ENCODE measurements at regions not wholly inside any gene's neighbourhood (a gene's known extent, or its start where the extent isn't known, plus 50 kb on each side); places are given as distances from the start of the nearest gene placed in this dataset.
"Not testable (repeated sequence)": the region's sequence is repeated elsewhere in the genome, so short reads cannot be mapped to it uniquely, and the experiment has no call there.

DNA sequence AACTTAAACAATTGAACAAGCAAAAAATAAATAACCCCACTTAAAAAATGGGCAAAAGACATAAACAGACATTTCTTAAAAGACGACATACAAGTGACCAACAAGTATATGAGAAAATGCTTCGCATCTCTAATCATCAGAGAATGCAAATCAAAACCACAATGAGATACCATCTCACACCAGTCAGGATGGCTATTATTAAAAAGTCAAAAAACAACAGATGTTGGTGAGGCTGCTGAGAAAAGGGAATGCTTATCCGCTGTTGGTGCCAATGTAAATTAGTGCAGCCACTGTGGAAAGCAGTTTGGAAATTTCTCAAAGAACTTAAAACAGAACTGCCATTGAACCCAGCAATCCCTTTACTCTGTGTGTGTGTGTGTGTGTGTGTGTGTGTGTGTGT, 122.2 kb upstream of the TGFBR2 start:
- TF ChIP-seq, protein P1, sequence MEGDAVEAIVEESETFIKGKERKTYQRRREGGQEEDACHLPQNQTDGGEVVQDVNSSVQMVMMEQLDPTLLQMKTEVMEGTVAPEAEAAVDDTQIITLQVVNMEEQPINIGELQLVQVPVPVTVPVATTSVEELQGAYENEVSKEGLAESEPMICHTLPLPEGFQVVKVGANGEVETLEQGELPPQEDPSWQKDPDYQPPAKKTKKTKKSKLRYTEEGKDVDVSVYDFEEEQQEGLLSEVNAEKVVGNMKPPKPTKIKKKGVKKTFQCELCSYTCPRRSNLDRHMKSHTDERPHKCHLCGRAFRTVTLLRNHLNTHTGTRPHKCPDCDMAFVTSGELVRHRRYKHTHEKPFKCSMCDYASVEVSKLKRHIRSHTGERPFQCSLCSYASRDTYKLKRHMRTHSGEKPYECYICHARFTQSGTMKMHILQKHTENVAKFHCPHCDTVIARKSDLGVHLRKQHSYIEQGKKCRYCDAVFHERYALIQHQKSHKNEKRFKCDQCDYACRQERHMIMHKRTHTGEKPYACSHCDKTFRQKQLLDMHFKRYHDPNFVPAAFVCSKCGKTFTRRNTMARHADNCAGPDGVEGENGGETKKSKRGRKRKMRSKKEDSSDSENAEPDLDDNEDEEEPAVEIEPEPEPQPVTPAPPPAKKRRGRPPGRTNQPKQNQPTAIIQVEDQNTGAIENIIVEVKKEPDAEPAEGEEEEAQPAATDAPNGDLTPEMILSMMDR (IDR thresholded peaks at IDR 0.05; ENCODE audit: poor library complexity), result not testable (repeated sequence)
- TF ChIP-seq EZH2 (IDR thresholded peaks at IDR 0.05; ENCODE audit: borderline replicate concordance), result not testable (repeated sequence)

All from hepatocyte (in vitro differentiated cells).